ENCODE measurements at regions not wholly inside any gene's neighbourhood (a gene's known extent, or its start where the extent isn't known, plus 50 kb on each side); places are given as distances from the start of the nearest gene placed in this dataset.

GRCh38 chr6:153852034-153852433, 187.0 kb upstream of the OPRM1 start:
- H3K9me3 ChIP-seq: no peaks in the 10 kb centered on the region
- no peak overlapping the region for H3K27ac ChIP-seq
- TF ChIP-seq POLR2A (IDR thresholded peaks at IDR 0.05): no peak
- TF ChIP-seq CTCF (IDR thresholded peaks at IDR 0.05): no peak
- no peaks in the 10 kb centered on the region for H3K36me3 ChIP-seq
- no peaks in the 10 kb centered on the region for H3K4me1 ChIP-seq
- DNase-seq: no peak
- no peak overlapping the region for H3K4me3 ChIP-seq
- no peaks in the 10 kb centered on the region for H3K27me3 ChIP-seq

GRCh38 chr6:153849072-153849779, 189.8 kb upstream of the OPRM1 start:
- no peaks in the 10 kb centered on the region for H3K27me3 ChIP-seq
- no peaks in the 10 kb centered on the region for H3K4me1 ChIP-seq
- no peak overlapping the region for H3K27ac ChIP-seq
- no peak overlapping the region for H3K4me3 ChIP-seq
- TF ChIP-seq POLR2A (IDR thresholded peaks at IDR 0.05) (no peak), CTCF (IDR thresholded peaks at IDR 0.05) (no peak)
- no peaks in the 10 kb centered on the region for H3K9me3 ChIP-seq
- no peaks in the 10 kb centered on the region for H3K36me3 ChIP-seq
- DNase-seq: no peak

GRCh38 chr6:153843420-153843819, 195.6 kb upstream of the OPRM1 start:
- Histone ChIP-seq H3K27me3 (no peaks in the 10 kb centered on the region), H3K4me3 (no peak overlapping the region), H3K27ac (no peak overlapping the region), H3K36me3 (no peaks in the 10 kb centered on the region), H3K9me3 (no peaks in the 10 kb centered on the region), H3K4me1 (no peaks in the 10 kb centered on the region)
- DNase-seq: no peak
- TF ChIP-seq CTCF (IDR thresholded peaks at IDR 0.05) (no peak), POLR2A (IDR thresholded peaks at IDR 0.05) (no peak)

GRCh38 chr6:153842491-153842890, 196.5 kb upstream of the OPRM1 start:
- Histone ChIP-seq H3K4me1 (no peaks in the 10 kb centered on the region), H3K27me3 (no peaks in the 10 kb centered on the region), H3K36me3 (no peaks in the 10 kb centered on the region), H3K4me3 (no peak overlapping the region), H3K27ac (no peak overlapping the region), H3K9me3 (no peaks in the 10 kb centered on the region)
- no peak for DNase-seq
- TF ChIP-seq POLR2A (IDR thresholded peaks at IDR 0.05) (no peak), CTCF (IDR thresholded peaks at IDR 0.05) (no peak)

GRCh38 chr6:153840039-153840850, 198.8 kb upstream of the OPRM1 start:
- no peak for DNase-seq
- Histone ChIP-seq H3K36me3 (no peaks in the 10 kb centered on the region), H3K27ac (no peak overlapping the region), H3K27me3 (no peaks in the 10 kb centered on the region), H3K9me3 (no peaks in the 10 kb centered on the region), H3K4me3 (no peak overlapping the region), H3K4me1 (no peaks in the 10 kb centered on the region)
- TF ChIP-seq POLR2A (IDR thresholded peaks at IDR 0.05) (no peak), CTCF (IDR thresholded peaks at IDR 0.05) (no peak)
